OCI-LY7 (cell line): ENCODE measurements at regions not wholly inside any gene's neighbourhood (a gene's known extent, or its start where the extent isn't known, plus 50 kb on each side); places are given as distances from the start of the nearest gene placed in this dataset.
"Not testable (repeated sequence)": the region's sequence is repeated elsewhere in the genome, so short reads cannot be mapped to it uniquely, and the experiment has no call there.

ENCODE experiments used
- BruUV-seq: library from RNA; stranded (reverse); fragments of 400-500 nt; replicated peaks from 2 replicates; lab custom pipeline; 2021; lab: Mats Ljungman, UMichigan
- CTCF ChIA-PET: fragments of 300-600 bp; sonication (Branson Sonifier 250); formaldehyde crosslinking; loops from one replicate; lab custom pipeline; 2022; ENCODE audit warnings: antibody characterized with exemption; ENCODE audit not compliant: unreplicated experiment; lab: Charles Lee
- POLR2A ChIA-PET: fragments of 300-600 bp; sonication (Branson Sonifier 250); formaldehyde crosslinking; loops from one replicate; lab custom pipeline; 2022; ENCODE audit warnings: antibody characterized with exemption; lab: Charles Lee
- DNase-seq: peaks from one replicate; pipeline ENCODE4 v3.0.0-alpha.2; 2015; ENCODE audit warnings: low spot score
- H2AFZ ChIP-seq: fragments of 200-600 bp; sonication (generic), shearing (Covaris generic); 2 replicates; pipeline ENCODE4 v1.6.1; 2014; ENCODE audit warnings: mild to moderate bottlenecking, antibody characterized with exemption, low read length, moderate library complexity
- H3K27ac ChIP-seq: fragments of 200-600 bp; sonication (generic); 2 replicates; pipeline ENCODE4 v1.5.1; 2014; ENCODE audit warnings: mixed run types, low read depth, mild to moderate bottlenecking, moderate library complexity, low read length, inconsistent platforms; ENCODE audit not compliant: poor library complexity, severe bottlenecking
- H3K36me3 ChIP-seq: fragments of 200-600 bp; sonication (generic); 2 replicates; pipeline ENCODE4 v1.6.1; 2014; ENCODE audit warnings: mild to moderate bottlenecking, antibody characterized with exemption, low read length, moderate library complexity, mixed read lengths; ENCODE audit not compliant: insufficient read depth
- H3K4me1 ChIP-seq: fragments of 200-600 bp; sonication (generic); 2 replicates; pipeline ENCODE4 v1.5.1; 2014; ENCODE audit warnings: mild to moderate bottlenecking, low read length; ENCODE audit not compliant: insufficient read depth, poor library complexity, severe bottlenecking
- H3K4me2 ChIP-seq: fragments of 200-600 bp; sonication (generic); 2 replicates; pipeline ENCODE4 v1.6.1; 2014; ENCODE audit warnings: mild to moderate bottlenecking, low read length
- H3K4me3 ChIP-seq: fragments of 200-600 bp; sonication (generic); 2 replicates; pipeline ENCODE4 v1.5.1; 2014; ENCODE audit warnings: mild to moderate bottlenecking, low read depth, low read length; ENCODE audit not compliant: poor library complexity, severe bottlenecking
- H3K79me2 ChIP-seq: fragments of 200-600 bp; sonication (generic); 2 replicates; pipeline ENCODE4 v1.6.1; 2016; ENCODE audit warnings: low read depth, mild to moderate bottlenecking, low read length, moderate library complexity, mixed read lengths; ENCODE audit not compliant: insufficient read depth
- H3K9me2 ChIP-seq: fragments of 200-600 bp; sonication (generic); 2 replicates; pipeline ENCODE4 v1.6.1; 2016; ENCODE audit warnings: mild to moderate bottlenecking, low read length, mixed read lengths; ENCODE audit not compliant: insufficient read depth
- H3K9me3 ChIP-seq: fragments of 200-600 bp; sonication (generic); 2 replicates; pipeline ENCODE4 v1.6.1; 2014; ENCODE audit warnings: mild to moderate bottlenecking, mixed run types, low read length, mixed read lengths
- H4K20me1 ChIP-seq: fragments of 200-600 bp; sonication (generic); 2 replicates; pipeline ENCODE4 v1.6.1; 2014; ENCODE audit warnings: mild to moderate bottlenecking, antibody characterized with exemption, low read length, moderate library complexity, mixed read lengths; ENCODE audit not compliant: insufficient read depth
- CTCF ChIP-seq: fragments of 200-600 bp; sonication (generic); conservative IDR thresholded peaks from 2 replicates; pipeline ENCODE4 v1.5.1; 2014; ENCODE audit warnings: mild to moderate bottlenecking, antibody characterized with exemption, low read length, moderate library complexity, mixed read lengths
- EZH2phosphoT487 ChIP-seq: fragments of 200-600 bp; sonication (generic); IDR thresholded peaks from 2 replicates; pipeline ENCODE4 v1.6.1; 2018; ENCODE audit warnings: low read depth, borderline replicate concordance, mild to moderate bottlenecking, mixed run types, antibody characterized with exemption, low read length, moderate library complexity, mixed read lengths
- intact Hi-C: fragments of 100-400 bp; cut with micrococcal nuclease; formaldehyde crosslinking; loops from one replicate; pipeline ENCODE4 v1.10.0; 2022; ENCODE audit not compliant: unreplicated experiment

GRCh38 chr3:106848099-106848498 is 529.1 kb upstream of the CCDC54 start:
- no peak for DNase-seq
- no peak overlapping the region for H3K27ac ChIP-seq
- no peaks in the 10 kb centered on the region for H3K4me1 ChIP-seq
- intact Hi-C loops: no loop called here
- BruUV-seq: no TSS peak
- H3K9me3 ChIP-seq: no peaks in the 10 kb centered on the region
- H3K79me2 ChIP-seq: no peaks in the 10 kb centered on the region
- H3K9me2 ChIP-seq: no peaks in the 10 kb centered on the region
- H4K20me1 ChIP-seq: no peaks in the 10 kb centered on the region
- no peak overlapping the region for H3K4me3 ChIP-seq
- H3K4me2 ChIP-seq: no peak overlapping the region
- no peak overlapping the region for H2AFZ ChIP-seq
- TF ChIP-seq EZH2phosphoT487: no peak
- no peak for TF ChIP-seq CTCF
- POLR2A ChIA-PET: no interaction called here
- CTCF ChIA-PET: no interaction called here
- H3K36me3 ChIP-seq: no peaks in the 10 kb centered on the region

- Histone ChIP-seq H2AFZ (no peak overlapping the region), H3K4me3 (no peak overlapping the region), H3K36me3 (no peaks in the 10 kb centered on the region), H3K4me1 (no peaks in the 10 kb centered on the region), H4K20me1 (no peaks in the 10 kb centered on the region), H3K9me2 (no peaks in the 10 kb centered on the region), H3K9me3 (no peaks in the 10 kb centered on the region), H3K79me2 (no peaks in the 10 kb centered on the region), H3K27ac (no peak overlapping the region), H3K4me2 (no peak overlapping the region)
- TF ChIP-seq EZH2phosphoT487 (no peak), CTCF (no peak)
- POLR2A ChIA-PET: no interaction called here
- DNase-seq: no peak
- CTCF ChIA-PET: no interaction called here
- intact Hi-C loops: no loop called here
- BruUV-seq: no TSS peak
Observed at GRCh38 chr3:106850437-106850836, 526.8 kb upstream of the CCDC54 start.

- H3K36me3 ChIP-seq, H3K9me3 ChIP-seq, H4K20me1 ChIP-seq, DNase-seq, H3K4me1 ChIP-seq, H3K4me3 ChIP-seq, POLR2A ChIA-PET, H3K27ac ChIP-seq, BruUV-seq, intact Hi-C loops, H3K9me2 ChIP-seq, H2AFZ ChIP-seq, H3K4me2 ChIP-seq, CTCF ChIA-PET, H3K79me2 ChIP-seq: not testable (repeated sequence)
Observed at GRCh38 chr3:106858321-106858720, 518.9 kb upstream of the CCDC54 start.
